ENCODE measurements at regions not wholly inside any gene's neighbourhood (a gene's known extent, or its start where the extent isn't known, plus 50 kb on each side); places are given as distances from the start of the nearest gene placed in this dataset.

DNA sequence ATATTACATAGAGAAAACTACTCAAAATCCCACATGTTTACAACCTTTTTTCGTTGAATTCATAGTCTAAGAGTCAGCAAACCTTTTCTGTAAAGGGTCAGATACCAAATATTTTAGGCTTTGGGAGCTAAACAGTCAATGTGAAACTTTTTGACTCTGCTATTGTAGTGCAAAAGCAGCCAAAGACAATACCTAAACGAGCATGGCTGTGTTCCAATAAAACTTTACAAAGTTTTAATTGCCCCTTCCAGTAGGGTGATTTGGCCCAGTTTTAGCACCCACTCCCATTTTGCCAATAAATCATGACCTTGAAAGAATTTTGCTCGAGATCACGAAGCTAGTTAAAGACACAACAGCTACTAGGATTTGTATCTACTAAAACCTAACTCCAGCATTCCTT is 147.2 kb downstream of the ANKRD50 start:
- ChIA-PET CTCF (no interaction called here), POLR2A (no interaction called here)

DNA sequence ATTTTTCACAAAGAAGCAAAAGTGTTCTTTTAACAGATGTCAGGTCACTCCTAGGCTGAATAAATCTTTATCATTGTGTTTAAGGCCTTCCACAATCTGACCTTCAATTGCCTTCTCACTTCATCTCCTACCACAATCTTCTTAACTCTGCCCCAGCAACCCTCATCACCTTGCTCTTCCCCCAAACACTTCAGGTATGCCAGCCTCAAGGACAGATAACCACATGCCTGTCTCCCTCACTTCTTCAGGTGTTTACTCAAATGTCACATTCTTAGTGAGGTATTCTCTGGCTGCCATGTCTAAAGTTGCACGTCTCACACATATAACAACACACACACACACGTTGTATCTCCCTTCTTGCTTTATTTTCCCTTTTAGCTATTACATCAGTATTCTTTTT is 146.5 kb downstream of the ANKRD50 start:
- TF ChIP-seq, protein P1, sequence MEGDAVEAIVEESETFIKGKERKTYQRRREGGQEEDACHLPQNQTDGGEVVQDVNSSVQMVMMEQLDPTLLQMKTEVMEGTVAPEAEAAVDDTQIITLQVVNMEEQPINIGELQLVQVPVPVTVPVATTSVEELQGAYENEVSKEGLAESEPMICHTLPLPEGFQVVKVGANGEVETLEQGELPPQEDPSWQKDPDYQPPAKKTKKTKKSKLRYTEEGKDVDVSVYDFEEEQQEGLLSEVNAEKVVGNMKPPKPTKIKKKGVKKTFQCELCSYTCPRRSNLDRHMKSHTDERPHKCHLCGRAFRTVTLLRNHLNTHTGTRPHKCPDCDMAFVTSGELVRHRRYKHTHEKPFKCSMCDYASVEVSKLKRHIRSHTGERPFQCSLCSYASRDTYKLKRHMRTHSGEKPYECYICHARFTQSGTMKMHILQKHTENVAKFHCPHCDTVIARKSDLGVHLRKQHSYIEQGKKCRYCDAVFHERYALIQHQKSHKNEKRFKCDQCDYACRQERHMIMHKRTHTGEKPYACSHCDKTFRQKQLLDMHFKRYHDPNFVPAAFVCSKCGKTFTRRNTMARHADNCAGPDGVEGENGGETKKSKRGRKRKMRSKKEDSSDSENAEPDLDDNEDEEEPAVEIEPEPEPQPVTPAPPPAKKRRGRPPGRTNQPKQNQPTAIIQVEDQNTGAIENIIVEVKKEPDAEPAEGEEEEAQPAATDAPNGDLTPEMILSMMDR (IDR thresholded peaks at IDR 0.05; ENCODE audit: insufficient read depth, low read length, missing control alignments), result no peak
- ChIA-PET CTCF (no interaction called here), POLR2A (no interaction called here)
- no peak overlapping the region for H3K4me3 ChIP-seq (ENCODE audit: low read depth, low read length)
- DNase-seq (ENCODE audit: low read depth, low spot score), result no peak

More for the DNA sequence above, 147.2 kb downstream of the ANKRD50 start:
- TF ChIP-seq, protein P1 (IDR thresholded peaks at IDR 0.05; ENCODE audit: insufficient read depth, low read length, missing control alignments), result no peak
- no peak for DNase-seq (ENCODE audit: low read depth, low spot score)
- no peak overlapping the region for H3K4me3 ChIP-seq (ENCODE audit: low read depth, low read length)

DNA sequence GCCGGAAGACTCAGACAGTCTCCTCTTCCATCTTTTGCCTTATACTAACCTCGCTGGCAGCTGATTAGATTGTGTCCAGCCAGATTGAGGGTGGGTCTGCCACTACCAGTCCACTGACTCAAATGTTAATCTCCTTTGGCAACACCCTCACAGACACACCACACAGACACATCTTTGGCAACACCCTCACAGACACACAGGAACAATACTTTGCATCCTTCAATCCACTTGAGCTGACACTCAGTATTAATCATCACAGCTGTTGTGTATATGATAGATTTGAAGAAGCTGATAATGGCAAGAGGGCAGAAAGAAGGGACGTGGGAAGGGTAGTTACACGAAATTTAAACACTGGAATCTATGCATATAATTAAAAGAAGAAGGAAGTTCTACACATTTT is 139.5 kb downstream of the ANKRD50 start:
- TF ChIP-seq, protein P1 (IDR thresholded peaks at IDR 0.05; ENCODE audit: insufficient read depth, low read length, missing control alignments), result no peak
- POLR2A ChIA-PET, result no interaction called here
- CTCF ChIA-PET, result no interaction called here
- H3K4me3 ChIP-seq (ENCODE audit: low read depth, low read length), result no peak overlapping the region
- no peak for DNase-seq (ENCODE audit: low read depth, low spot score)

DNA sequence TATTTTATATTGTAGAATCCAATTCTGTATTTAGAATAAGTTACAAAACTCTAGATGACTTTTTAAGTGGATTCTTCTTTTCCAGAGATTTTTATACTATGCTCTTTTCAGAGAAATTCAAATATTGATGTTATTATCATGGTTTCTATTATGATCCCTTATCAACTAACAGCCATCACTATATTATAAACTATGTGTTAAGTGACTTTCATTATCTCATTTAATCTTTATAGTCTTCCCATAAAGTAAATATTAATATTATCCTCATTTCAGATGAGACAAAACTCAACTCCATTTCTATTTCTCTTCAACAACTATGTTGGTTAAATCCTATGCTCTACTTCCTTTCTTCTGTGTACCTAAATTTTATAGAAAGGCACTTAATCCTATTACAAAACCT is 132.6 kb downstream of the ANKRD50 start:
- ChIA-PET CTCF (interaction anchor here (1.2 kb wide), 1 partner anchor 7 kb away, joined by 3 read pairs; no protein-coding TSS in a partner anchor), POLR2A (no interaction called here)
- TF ChIP-seq, protein P1 (IDR thresholded peaks at IDR 0.05; ENCODE audit: insufficient read depth, low read length, missing control alignments), result no peak
- DNase-seq (ENCODE audit: low read depth, low spot score), result no peak
- no peak overlapping the region for H3K4me3 ChIP-seq (ENCODE audit: low read depth, low read length)

DNA sequence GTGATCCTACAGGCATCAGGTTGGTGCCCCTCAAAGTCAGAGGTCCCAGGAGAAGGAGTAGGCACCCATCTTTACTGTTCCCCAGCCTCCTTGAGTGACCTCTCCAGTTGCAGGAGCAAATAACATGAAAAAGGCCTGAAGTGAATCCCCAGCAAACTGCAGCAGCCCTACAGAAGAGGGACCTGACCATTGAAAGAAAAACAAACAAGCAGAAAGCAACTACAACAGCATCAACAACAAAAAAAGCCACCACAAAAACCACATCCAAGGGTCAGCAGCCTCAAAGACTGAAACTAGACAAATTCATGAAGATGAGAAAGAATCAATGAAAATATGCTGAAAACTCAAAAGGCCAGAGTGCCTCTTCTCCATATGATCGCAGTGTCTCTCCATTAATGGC is 128.7 kb downstream of the ANKRD50 start:
- CTCF ChIA-PET, result no interaction called here
- POLR2A ChIA-PET, result no interaction called here
- no peak for DNase-seq (ENCODE audit: low read depth, low spot score)
- TF ChIP-seq, protein P1 (IDR thresholded peaks at IDR 0.05; ENCODE audit: insufficient read depth, low read length, missing control alignments), result no peak
- H3K4me3 ChIP-seq (ENCODE audit: low read depth, low read length), result no peak overlapping the region

DNA sequence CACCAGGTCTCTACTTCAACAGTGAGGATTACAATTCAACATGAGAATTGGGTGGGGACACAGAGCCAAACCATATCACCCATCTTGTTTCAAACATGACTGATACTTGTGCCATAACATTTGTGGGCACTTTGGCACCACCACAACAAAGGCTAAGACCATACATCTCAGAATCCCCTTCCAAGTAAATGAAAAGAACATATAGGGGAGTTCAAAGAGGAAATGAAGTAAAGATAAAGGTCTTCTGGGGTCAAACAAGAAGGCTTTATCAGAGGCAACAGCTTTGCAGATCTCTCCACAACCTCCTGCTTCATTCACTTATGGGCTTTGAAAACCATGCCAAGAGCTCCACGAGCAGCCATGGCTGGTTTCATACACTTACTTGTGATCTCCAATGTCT is 122.7 kb downstream of the ANKRD50 start:
- no peak for DNase-seq (ENCODE audit: low read depth, low spot score)
- ChIA-PET POLR2A (no interaction called here), CTCF (no interaction called here)
- TF ChIP-seq, protein P1 (IDR thresholded peaks at IDR 0.05; ENCODE audit: insufficient read depth, low read length, missing control alignments), result no peak
- no peak overlapping the region for H3K4me3 ChIP-seq (ENCODE audit: low read depth, low read length)
